GM12865 (cell line): ENCODE measurements at regions not wholly inside any gene's neighbourhood (a gene's known extent, or its start where the extent isn't known, plus 50 kb on each side); places are given as distances from the start of the nearest gene placed in this dataset.

Experiments used
- DNase-seq: peaks from one replicate; pipeline ENCODE4 v3.0.0; 2010; ENCODE audit warnings: low read depth
- H3K4me3 ChIP-seq: 2 replicates; pipeline ENCODE4 v1.5.1; 2011; ENCODE audit warnings: mild to moderate bottlenecking, low read depth, low read length, control low read depth
- TF ChIP-seq, protein P1 (sequence below): IDR thresholded peaks from 2 replicates; pipeline ENCODE4 v1.5.1; 2011; ENCODE audit warnings: low read length, control low read depth, low read depth, inconsistent platforms; ENCODE audit not compliant: insufficient read depth; ENCODE audit errors: missing control alignments

GRCh38 chr2:126835261-126835660, 63.4 kb upstream of the TEX51 start:
- no peak for DNase-seq
- TF ChIP-seq, protein P1, sequence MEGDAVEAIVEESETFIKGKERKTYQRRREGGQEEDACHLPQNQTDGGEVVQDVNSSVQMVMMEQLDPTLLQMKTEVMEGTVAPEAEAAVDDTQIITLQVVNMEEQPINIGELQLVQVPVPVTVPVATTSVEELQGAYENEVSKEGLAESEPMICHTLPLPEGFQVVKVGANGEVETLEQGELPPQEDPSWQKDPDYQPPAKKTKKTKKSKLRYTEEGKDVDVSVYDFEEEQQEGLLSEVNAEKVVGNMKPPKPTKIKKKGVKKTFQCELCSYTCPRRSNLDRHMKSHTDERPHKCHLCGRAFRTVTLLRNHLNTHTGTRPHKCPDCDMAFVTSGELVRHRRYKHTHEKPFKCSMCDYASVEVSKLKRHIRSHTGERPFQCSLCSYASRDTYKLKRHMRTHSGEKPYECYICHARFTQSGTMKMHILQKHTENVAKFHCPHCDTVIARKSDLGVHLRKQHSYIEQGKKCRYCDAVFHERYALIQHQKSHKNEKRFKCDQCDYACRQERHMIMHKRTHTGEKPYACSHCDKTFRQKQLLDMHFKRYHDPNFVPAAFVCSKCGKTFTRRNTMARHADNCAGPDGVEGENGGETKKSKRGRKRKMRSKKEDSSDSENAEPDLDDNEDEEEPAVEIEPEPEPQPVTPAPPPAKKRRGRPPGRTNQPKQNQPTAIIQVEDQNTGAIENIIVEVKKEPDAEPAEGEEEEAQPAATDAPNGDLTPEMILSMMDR: no peak

GRCh38 chr2:126835831-126836230, 62.9 kb upstream of the TEX51 start:
- no peak for DNase-seq
- no peak overlapping the region for H3K4me3 ChIP-seq
- TF ChIP-seq, protein P1: no peak

More at GRCh38 chr2:126835261-126835660, 63.4 kb upstream of the TEX51 start:
- H3K4me3 ChIP-seq: no peak overlapping the region

GRCh38 chr2:126836761-126837679, 61.7 kb upstream of the TEX51 start:
- no peak overlapping the region for H3K4me3 ChIP-seq
- TF ChIP-seq, protein P1: no peak

DNA sequence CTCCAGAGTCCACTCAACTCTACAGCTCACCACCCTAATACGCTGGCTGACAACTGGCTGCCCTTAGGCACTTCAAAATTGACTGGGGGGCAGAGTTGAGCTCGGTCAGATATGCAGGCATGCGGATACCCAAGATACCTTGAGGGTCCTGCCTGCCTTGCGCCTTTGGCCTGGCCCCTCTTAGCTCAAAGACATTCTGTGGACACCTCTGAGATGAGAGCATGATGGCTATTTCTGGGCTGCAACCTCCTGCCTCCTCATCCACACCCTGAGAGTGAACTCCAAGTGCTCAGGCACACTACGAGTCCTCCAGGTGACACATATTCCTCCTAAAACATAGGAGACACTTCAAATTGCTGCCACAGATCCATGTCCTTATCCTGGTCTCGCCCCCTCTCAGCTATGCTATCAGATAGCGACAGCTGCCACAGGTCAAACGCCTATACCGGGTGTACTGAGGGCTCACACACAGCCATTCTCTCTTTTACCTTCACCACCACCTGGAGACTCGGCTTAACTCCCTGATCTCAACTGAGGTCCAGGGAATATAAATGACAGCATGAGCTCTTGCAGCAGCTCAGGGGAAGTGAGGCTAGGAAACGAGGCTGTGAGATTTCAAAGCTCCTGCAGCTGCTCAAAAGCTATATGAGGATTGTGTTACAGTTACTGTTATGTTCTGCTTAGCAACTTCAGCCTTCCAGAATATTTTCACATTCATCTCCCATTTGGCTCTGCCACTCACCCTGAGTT, 60.5 kb upstream of the TEX51 start:
- TF ChIP-seq, protein P1: no peak
- no peak for DNase-seq
- no peak overlapping the region for H3K4me3 ChIP-seq

More at GRCh38 chr2:126836761-126837679, 61.7 kb upstream of the TEX51 start:
- no peak for DNase-seq

GRCh38 chr2:126838716-126838985, 60.0 kb upstream of the TEX51 start:
- TF ChIP-seq, protein P1: no peak
- no peak overlapping the region for H3K4me3 ChIP-seq
- no peak for DNase-seq

- no peak overlapping the region for H3K4me3 ChIP-seq
- DNase-seq: no peak
- TF ChIP-seq, protein P1: no peak
Measured at GRCh38 chr2:126839796-126840195, 58.9 kb upstream of the TEX51 start.
